Esophagus squamous epithelium (tissue), 5 donors: ENCODE measurements at regions not wholly inside any gene's neighbourhood (a gene's known extent, or its start where the extent isn't known, plus 50 kb on each side); places are given as distances from the start of the nearest gene placed in this dataset.

Experiments used
- DNase-seq: peaks from one replicate; lab custom pipeline; 2025; lab: John Stamatoyannopoulos, UW
- H3K27ac ChIP-seq, 4 donors: fragments of 200-600 bp; sonication (generic); one replicate each; pipeline ENCODE4 v1.5.1; 2016 to 2019; ENCODE audit warnings: mild to moderate bottlenecking in 1 of 4
- H3K27me3 ChIP-seq, 4 donors: fragments of 200-600 bp; sonication (generic); 1 replicate in 3 of 4; 2 replicates in 1 of 4; pipeline versions ENCODE4 v1.5.1 to v1.6.0; 2017 to 2021; ENCODE audit warnings: antibody characterized with exemption in 1 of 4
- H3K36me3 ChIP-seq, 3 donors: fragments of 200-600 bp; sonication (generic); one replicate each; pipeline ENCODE4 v1.5.1; 2016 to 2019
- H3K4me1 ChIP-seq, 3 donors: fragments of 200-600 bp; sonication (generic); one replicate each; pipeline ENCODE4 v1.5.1; 2017 to 2019
- H3K4me3 ChIP-seq, 4 donors: fragments of 200-600 bp; sonication (generic); 1 replicate in 3 of 4; 2 replicates in 1 of 4; pipeline ENCODE4 v1.5.1; 2016 to 2019; ENCODE audit warnings: mild to moderate bottlenecking in 2 of 4, moderate library complexity in 1 of 4
- H3K9me3 ChIP-seq, 3 donors: fragments of 200-600 bp; sonication (generic); one replicate each; pipeline ENCODE4 v1.5.1; 2016 to 2019
- CTCF ChIP-seq, 6 experiments: fragments of 450-650 bp in 4 of 6; fragments of 200-600 bp in 2 of 6; sonication (generic) in 2 of 6; IDR thresholded peaks; one replicate each; pipeline ENCODE4 v1.5.1; 2016 to 2019; ENCODE audit warnings: antibody characterized with exemption in 6 of 6, mild to moderate bottlenecking in 4 of 6, moderate library complexity in 4 of 6
- POLR2A ChIP-seq, 4 donors: fragments of 450-650 bp; IDR thresholded peaks; one replicate each; pipeline ENCODE4 v1.6.1; 2017; ENCODE audit warnings: antibody characterized with exemption in 4 of 4, mild to moderate bottlenecking in 4 of 4, moderate library complexity in 3 of 4
- WGBS, 2 donors: methylation state at CpG; one replicate each; pipeline ENCODE4 v1.1.5; 2018; 5-methylcytosine and 5-hydroxymethylcytosine counted together
- intact Hi-C: fragments of 100-400 bp; cut with DNase I; formaldehyde crosslinking; loops from one replicate; pipeline ENCODE4 v1.15.0; 2022
- small RNA-seq, 4 donors: library from RNA; depleted of rRNA; stranded (forward); fragments of <200 nt; gene quantifications; one replicate each; pipeline ENCODE3, GENCODE V24; 2016
- donor health status: DM: yes; HTN: yes; CAD: no.

DNA sequence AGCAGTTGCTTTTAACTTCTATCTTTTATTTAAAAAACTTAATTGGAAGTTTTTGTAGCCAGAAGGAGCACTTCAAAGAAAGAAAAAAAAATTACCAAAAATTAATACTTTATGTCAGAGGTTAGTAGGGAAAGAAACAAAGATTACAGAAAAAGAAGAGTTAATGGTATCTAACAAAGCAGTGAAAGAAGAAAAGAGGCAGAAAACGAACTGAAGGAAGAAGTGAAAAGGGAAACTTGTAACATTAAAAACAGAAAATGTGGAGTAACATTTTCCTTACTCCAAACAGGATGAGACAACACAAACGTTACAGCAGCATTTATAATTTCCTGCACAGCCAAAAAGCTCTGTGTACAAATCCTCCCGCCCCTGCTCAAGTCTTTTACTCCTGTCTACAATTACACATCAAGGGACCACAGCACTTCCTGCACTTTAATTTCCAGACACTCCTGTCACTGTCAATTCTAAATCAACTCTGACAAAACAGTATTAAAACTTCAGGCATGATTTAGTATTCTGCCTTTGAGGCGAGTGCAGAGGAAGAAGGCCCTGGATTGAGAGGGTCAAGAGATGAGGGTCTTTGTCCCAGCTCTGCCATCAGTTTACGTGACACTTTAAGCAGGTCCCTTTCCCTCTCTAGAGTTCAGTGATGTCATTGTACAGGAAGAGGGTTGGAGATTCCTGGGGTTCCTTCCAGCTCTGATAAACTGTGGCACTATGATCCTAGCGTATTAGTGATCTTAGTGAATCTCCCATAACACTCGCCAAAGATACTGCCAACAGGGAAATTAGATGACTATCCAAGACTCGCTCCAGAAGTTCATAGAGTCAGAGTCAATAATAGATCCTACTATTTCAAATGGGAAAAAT is 53.2 kb upstream of the LSM14A start:
- no peak overlapping the region for H3K27ac ChIP-seq
- 51 to 60% methylated on average over 8 of the region's 8 CpGs for WGBS, 2 donors
- intact Hi-C loops = no loop called here
- H3K27me3 ChIP-seq = peaks cover 0 to 33% (median 0%) of the 10 kb centered on the region in 4 donors
- no peaks in the 10 kb centered on the region for H3K9me3 ChIP-seq
- no peak overlapping the region for H3K4me3 ChIP-seq
- no peaks in the 10 kb centered on the region for H3K4me1 ChIP-seq
- no peaks in the 10 kb centered on the region for H3K36me3 ChIP-seq
- no peak for DNase-seq
- TF ChIP-seq CTCF (IDR thresholded peaks at IDR 0.05) (no peak), POLR2A (IDR thresholded peaks at IDR 0.05) (no peak)

GRCh38 chr19:34120141-34120540 is 52.2 kb upstream of the LSM14A start:
- DNase-seq = no peak
- H3K9me3 ChIP-seq = no peaks in the 10 kb centered on the region
- H3K36me3 ChIP-seq = no peaks in the 10 kb centered on the region
- peaks cover 0 to 28% (median 0%) of the 10 kb centered on the region in 4 donors for H3K27me3 ChIP-seq
- TF ChIP-seq CTCF (IDR thresholded peaks at IDR 0.05) = no peak
- TF ChIP-seq POLR2A (IDR thresholded peaks at IDR 0.05) = no peak
- H3K4me3 ChIP-seq = no peak overlapping the region
- intact Hi-C loops = no loop called here
- 78 to 87% methylated on average over 9 to 11 of the region's 11 CpGs for WGBS, 2 donors
- no peak overlapping the region for H3K27ac ChIP-seq
- no peaks in the 10 kb centered on the region for H3K4me1 ChIP-seq

DNA sequence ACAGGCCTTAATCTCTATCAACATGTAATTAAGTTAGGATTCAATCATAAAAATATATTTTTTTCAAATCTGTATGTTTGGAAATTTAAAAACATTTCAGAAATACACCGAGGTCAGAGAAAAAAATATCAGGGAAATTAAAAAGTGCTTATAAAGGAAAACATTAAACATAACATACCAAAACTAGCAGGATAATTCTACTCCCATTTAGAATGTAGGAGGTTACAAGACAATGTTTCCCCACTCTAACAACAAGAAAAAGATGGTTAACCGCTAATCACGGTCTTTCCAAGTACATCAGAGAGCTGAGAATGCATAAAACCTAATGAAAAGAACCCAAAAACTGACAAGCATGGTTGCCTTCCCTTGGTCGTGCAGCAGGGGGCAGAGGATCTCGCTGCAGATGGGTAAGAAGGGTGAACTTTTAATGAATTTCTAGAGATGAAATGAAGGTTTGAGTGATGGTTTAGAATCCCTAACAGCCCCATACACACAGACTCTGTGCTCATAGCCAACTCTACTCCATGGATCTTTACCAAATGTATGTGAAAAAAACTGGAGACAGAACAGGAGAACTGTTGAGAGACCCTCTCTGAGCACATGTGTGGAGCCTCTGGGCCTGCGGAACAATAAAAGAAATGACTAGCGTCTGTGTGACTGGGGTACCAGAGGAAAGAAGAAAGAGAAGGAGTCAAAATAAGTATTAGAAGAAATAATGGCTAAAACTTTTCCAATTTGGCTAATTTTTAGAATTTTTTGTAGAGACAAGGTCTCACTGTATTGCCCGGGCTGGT is 51.3 kb upstream of the LSM14A start:
- Histone ChIP-seq H3K27me3 (peaks cover 0 to 22% (median 0%) of the 10 kb centered on the region in 4 donors), H3K4me1 (no peaks in the 10 kb centered on the region), H3K36me3 (no peaks in the 10 kb centered on the region), H3K27ac (no peak overlapping the region), H3K9me3 (no peaks in the 10 kb centered on the region), H3K4me3 (no peak overlapping the region)
- DNase-seq = no peak
- 55 to 62% methylated on average over 8 of the region's 8 CpGs for WGBS, 2 donors
- TF ChIP-seq POLR2A (IDR thresholded peaks at IDR 0.05) (no peak), CTCF (IDR thresholded peaks at IDR 0.05) (peak; percentile 40 to 63 (median 50))
- intact Hi-C loops = no loop called here

Small RNA genes lying in the stretch of these regions (small RNA-seq; reads per million reads assigned to genes)
- 0 reads per million in 4 donors for gene RN7SL150P
- gene RPS4XP23 = 0 reads per million in 4 donors
